ENCODE measurements at regions not wholly inside any gene's neighbourhood (a gene's known extent, or its start where the extent isn't known, plus 50 kb on each side); places are given as distances from the start of the nearest gene placed in this dataset.

DNA sequence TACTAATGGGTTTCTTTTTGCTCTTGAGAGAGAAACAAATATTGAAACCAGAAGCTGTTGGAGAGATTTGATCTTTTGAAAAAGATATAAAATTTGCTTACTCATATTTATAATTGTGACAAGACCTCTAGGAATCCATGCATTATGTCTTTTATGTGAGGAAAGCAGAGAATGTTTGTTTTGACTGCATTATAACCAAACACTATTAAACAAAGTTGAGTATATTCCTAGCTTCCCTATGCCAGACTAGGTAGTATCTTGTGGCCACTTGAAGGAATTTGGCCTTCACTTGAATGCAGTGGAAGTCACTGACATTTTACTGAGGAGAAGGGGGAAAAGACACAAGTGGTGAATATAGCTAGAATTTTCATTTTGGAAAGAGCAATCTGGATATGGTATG is 521.8 kb upstream of the ZEB2 start:
- TF ChIP-seq TOX (CRISPR knock-in tag; IDR thresholded peaks at IDR 0.05; ENCODE audit: borderline replicate concordance) (no peak), OSR1 (CRISPR knock-in tag; IDR thresholded peaks at IDR 0.05) (no peak), ZNF70 (CRISPR knock-in tag; IDR thresholded peaks at IDR 0.05) (no peak), ZFP30 (CRISPR knock-in tag; IDR thresholded peaks at IDR 0.05) (no peak), ZNF565 (CRISPR knock-in tag; conservative IDR thresholded peaks at IDR 0.05; ENCODE audit: low read depth) (no peak), TCF4 (CRISPR knock-in tag; IDR thresholded peaks at IDR 0.05; ENCODE audit: borderline replicate concordance) (no peak), TSHZ2 (CRISPR knock-in tag; IDR thresholded peaks at IDR 0.05) (no peak), ARNTL (CRISPR knock-in tag; IDR thresholded peaks at IDR 0.05; ENCODE audit: borderline replicate concordance, low read depth) (no peak), ESRRG (CRISPR knock-in tag; IDR thresholded peaks at IDR 0.05) (no peak), RARB (CRISPR knock-in tag; IDR thresholded peaks at IDR 0.05) (no peak), CSDC2 (CRISPR knock-in tag; IDR thresholded peaks at IDR 0.05) (no peak)
- ATAC-seq = no peak

DNA sequence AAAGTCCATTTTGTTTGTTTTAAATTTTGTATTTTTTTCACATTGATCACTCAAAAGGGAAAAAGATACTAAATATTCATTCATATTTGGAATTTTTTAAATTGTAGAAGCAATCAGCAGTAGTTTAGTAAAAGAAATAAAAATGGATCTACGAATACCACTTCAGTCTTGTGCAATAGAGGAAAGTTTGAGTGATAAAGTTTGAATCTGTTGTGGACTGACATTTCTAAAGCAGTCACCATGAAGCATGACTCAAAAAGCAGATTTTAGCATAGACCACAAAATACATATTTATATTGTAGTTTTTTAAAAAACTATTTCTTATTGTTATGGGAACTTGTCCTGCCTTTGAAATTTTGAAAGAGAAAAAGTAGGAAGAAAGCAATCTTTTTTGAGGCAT is 520.5 kb upstream of the ZEB2 start:
- TF ChIP-seq OSR1 (CRISPR knock-in tag; IDR thresholded peaks at IDR 0.05) = no peak
- TF ChIP-seq SNAI2 (CRISPR knock-in tag; IDR thresholded peaks at IDR 0.05) = no peak
- TF ChIP-seq RARB (CRISPR knock-in tag; IDR thresholded peaks at IDR 0.05) = no peak
- no peak for TF ChIP-seq ZNF8 (CRISPR knock-in tag; IDR thresholded peaks at IDR 0.05)
- no peak for TF ChIP-seq ARNTL (CRISPR knock-in tag; IDR thresholded peaks at IDR 0.05; ENCODE audit: borderline replicate concordance, low read depth)
- no peak for TF ChIP-seq TOX (CRISPR knock-in tag; IDR thresholded peaks at IDR 0.05; ENCODE audit: borderline replicate concordance)
- no peak for TF ChIP-seq ZFP30 (CRISPR knock-in tag; IDR thresholded peaks at IDR 0.05)
- TF ChIP-seq TCF4 (CRISPR knock-in tag; IDR thresholded peaks at IDR 0.05; ENCODE audit: borderline replicate concordance) = no peak
- TF ChIP-seq ZFP3 (CRISPR knock-in tag; IDR thresholded peaks at IDR 0.05) = no peak
- TF ChIP-seq ISL1 (CRISPR knock-in tag; IDR thresholded peaks at IDR 0.05) = no peak
- TF ChIP-seq CSRNP3 (CRISPR knock-in tag; IDR thresholded peaks at IDR 0.05) = no peak
- no peak for TF ChIP-seq ZC3H10 (CRISPR knock-in tag; IDR thresholded peaks at IDR 0.05)
- no peak for TF ChIP-seq POU6F1 (CRISPR knock-in tag; IDR thresholded peaks at IDR 0.05; ENCODE audit: borderline replicate concordance, low read depth)
- no peak for TF ChIP-seq PATZ1 (CRISPR knock-in tag; IDR thresholded peaks at IDR 0.05; ENCODE audit: borderline replicate concordance)
- no peak for TF ChIP-seq GLIS3 (CRISPR knock-in tag; IDR thresholded peaks at IDR 0.05)
- TF ChIP-seq TSHZ2 (CRISPR knock-in tag; IDR thresholded peaks at IDR 0.05) = no peak
- TF ChIP-seq CSDC2 (CRISPR knock-in tag; IDR thresholded peaks at IDR 0.05) = no peak
- TF ChIP-seq ZNF70 (CRISPR knock-in tag; IDR thresholded peaks at IDR 0.05) = no peak
- no peak for TF ChIP-seq PPARA (CRISPR knock-in tag; IDR thresholded peaks at IDR 0.05; ENCODE audit: borderline replicate concordance)
- ATAC-seq = no peak
